ENCODE measurements at regions not wholly inside any gene's neighbourhood (a gene's known extent, or its start where the extent isn't known, plus 50 kb on each side); places are given as distances from the start of the nearest gene placed in this dataset.

DNA sequence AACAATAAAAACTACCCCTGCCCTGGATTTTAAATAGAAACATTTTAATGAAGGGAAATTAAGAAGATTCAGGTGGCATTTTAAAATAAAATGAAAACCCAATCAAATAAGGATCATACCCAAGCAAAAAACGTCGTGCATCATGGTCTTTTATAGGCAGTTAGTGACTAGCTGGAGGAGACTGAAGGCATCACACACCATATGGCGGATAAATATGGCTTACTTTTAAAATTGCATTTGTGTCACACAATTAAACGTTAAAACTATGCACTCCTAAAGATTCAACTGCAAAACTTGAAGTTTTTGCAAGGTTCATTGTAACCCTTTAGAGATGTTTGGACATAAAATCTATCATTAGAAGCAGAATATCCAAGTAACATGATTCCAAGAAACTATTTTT, 200.1 kb upstream of the NRG3 start:
- WGBS, 2 donors: 74 to 76% methylated on average over 4 of the region's 4 CpGs
- no peak overlapping the region for H3K4me3 ChIP-seq (ENCODE audit: low read depth, poor library complexity, severe bottlenecking)
- intact Hi-C loops (cut with DNase I; ENCODE audit: low total_unique reads): no loop called here
- DNase-seq (ENCODE audit: low spot score in 2 of 2): no peak
- TF ChIP-seq, protein P1, sequence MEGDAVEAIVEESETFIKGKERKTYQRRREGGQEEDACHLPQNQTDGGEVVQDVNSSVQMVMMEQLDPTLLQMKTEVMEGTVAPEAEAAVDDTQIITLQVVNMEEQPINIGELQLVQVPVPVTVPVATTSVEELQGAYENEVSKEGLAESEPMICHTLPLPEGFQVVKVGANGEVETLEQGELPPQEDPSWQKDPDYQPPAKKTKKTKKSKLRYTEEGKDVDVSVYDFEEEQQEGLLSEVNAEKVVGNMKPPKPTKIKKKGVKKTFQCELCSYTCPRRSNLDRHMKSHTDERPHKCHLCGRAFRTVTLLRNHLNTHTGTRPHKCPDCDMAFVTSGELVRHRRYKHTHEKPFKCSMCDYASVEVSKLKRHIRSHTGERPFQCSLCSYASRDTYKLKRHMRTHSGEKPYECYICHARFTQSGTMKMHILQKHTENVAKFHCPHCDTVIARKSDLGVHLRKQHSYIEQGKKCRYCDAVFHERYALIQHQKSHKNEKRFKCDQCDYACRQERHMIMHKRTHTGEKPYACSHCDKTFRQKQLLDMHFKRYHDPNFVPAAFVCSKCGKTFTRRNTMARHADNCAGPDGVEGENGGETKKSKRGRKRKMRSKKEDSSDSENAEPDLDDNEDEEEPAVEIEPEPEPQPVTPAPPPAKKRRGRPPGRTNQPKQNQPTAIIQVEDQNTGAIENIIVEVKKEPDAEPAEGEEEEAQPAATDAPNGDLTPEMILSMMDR (IDR thresholded peaks at IDR 0.05): no peak
- no peak for TF ChIP-seq POLR2A (IDR thresholded peaks at IDR 0.05)

DNA sequence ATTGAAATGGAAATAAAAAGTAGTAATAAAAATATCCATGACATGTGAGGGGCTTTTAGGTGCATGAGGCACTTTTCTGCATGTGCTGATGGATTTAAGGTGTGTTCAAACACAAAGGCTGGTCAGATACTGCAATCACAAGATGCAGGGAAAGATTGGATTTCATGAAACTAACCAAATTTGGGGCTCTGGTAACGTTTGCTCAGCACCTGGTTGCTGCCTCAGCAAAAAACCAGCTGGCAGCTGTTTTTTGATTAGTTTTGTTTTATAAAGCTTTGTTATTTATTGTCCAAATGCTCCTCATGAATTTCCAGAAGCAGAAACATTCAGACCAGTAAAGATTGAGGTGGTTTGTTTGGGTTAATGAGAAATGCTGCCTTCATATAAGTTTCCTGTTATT, 195.7 kb upstream of the NRG3 start:
- WGBS, 2 donors: 8 to 21% methylated on average over 1 of the region's 1 CpG
- H3K4me3 ChIP-seq (ENCODE audit: low read depth, poor library complexity, severe bottlenecking): no peak overlapping the region
- no peak for DNase-seq (ENCODE audit: low spot score in 2 of 2)
- intact Hi-C loops (cut with DNase I; ENCODE audit: low total_unique reads): no loop called here
- no peak for TF ChIP-seq POLR2A (IDR thresholded peaks at IDR 0.05)
- TF ChIP-seq, protein P1 (IDR thresholded peaks at IDR 0.05): no peak

DNA sequence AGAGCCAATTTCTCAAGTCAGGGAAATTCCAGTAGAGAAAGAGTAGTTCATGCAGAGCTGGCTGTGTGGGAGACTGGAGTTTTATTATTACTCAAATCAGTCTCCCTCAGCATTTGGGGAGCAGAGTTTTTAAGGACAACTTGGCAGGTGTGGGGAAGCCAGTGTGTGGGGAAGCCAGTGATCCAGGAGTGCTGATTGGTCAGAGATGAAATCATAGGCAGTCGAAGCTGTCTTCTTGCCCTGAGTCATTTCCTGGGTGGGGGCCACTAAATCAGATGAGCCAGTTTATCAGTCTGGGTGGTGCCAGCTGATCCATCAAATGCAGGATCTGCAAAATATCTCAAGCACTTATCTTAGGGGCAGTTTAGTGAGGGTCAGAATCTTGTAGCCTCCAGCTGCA, 194.6 kb upstream of the NRG3 start:
- intact Hi-C loops (cut with DNase I; ENCODE audit: low total_unique reads): no loop called here
- 21 to 44% methylated on average over 1 of the region's 1 CpG for WGBS, 2 donors
- TF ChIP-seq POLR2A (IDR thresholded peaks at IDR 0.05): no peak
- TF ChIP-seq, protein P1 (IDR thresholded peaks at IDR 0.05): no peak
- H3K4me3 ChIP-seq (ENCODE audit: low read depth, poor library complexity, severe bottlenecking): no peak overlapping the region
- no peak for DNase-seq (ENCODE audit: low spot score in 2 of 2)

DNA sequence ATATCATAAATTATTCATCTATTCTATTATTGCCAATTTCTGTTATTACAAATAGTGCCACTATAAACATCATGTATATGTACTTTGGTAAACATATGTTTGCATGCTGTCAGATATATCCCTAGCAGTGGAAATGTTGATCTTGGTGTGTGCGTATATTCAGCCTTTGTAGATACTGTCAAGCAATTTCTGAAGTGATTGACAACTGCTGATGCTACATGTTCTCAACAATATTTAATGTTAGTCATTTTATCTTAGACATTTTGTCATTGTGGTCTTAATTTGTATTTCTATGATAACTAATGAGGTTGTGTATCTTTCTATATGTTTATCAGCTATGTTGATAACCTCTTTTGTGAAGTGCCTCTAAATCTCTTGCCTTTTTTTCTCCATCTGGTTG, 186.5 kb upstream of the NRG3 start:
- no peak for DNase-seq (ENCODE audit: low spot score in 2 of 2)
- 94% methylated on average over 1 of the region's 1 CpG for WGBS, 2 donors
- TF ChIP-seq, protein P1 (IDR thresholded peaks at IDR 0.05): no peak
- TF ChIP-seq POLR2A (IDR thresholded peaks at IDR 0.05): no peak
- intact Hi-C loops (cut with DNase I; ENCODE audit: low total_unique reads): no loop called here
- H3K4me3 ChIP-seq (ENCODE audit: low read depth, poor library complexity, severe bottlenecking): no peak overlapping the region

DNA sequence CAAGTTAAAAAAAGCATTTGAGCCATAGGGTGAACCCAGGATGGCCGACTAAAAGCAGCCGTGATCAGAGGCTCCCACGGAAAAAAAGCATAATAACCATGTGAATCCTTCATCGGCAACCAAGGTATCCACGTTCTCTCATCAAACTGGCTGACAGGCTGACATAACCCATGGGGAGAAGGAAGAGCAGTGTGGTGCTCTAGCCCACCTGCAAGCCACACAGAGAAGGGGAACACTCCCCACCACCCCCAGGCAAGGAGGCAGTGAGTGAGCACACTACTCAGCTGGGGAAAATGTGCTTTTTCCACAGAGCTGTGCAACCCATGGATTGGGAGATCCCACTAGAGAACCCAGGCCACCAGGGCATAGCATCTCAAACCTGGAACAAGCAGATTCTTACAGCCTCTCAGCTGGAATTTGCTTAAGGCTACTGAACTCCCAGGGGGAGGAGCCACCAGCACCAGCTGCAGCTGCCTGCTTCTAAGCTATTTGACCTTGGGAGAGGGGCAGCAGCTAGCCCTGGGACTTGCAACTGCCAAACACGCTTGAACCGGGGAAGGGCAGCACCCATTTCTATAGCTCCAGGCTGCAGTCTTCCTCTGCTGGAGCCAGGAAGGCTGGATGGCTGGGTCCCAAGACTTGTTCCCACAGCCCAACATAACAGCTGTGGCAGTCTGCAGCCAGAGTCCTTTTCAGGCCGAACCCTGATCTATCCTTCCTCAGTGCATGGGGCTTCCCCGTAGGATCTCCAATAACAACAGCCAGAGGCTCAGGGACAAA, 178.2 kb upstream of the NRG3 start:
- intact Hi-C loops (cut with DNase I; ENCODE audit: low total_unique reads): no loop called here
- no peak overlapping the region for H3K4me3 ChIP-seq (ENCODE audit: low read depth, poor library complexity, severe bottlenecking)
- TF ChIP-seq, protein P1 (IDR thresholded peaks at IDR 0.05): no peak
- no peak for TF ChIP-seq POLR2A (IDR thresholded peaks at IDR 0.05)
- DNase-seq (ENCODE audit: low spot score in 2 of 2): no peak
- WGBS, 2 donors: 44 to 65% methylated on average over 9 of the region's 9 CpGs

DNA sequence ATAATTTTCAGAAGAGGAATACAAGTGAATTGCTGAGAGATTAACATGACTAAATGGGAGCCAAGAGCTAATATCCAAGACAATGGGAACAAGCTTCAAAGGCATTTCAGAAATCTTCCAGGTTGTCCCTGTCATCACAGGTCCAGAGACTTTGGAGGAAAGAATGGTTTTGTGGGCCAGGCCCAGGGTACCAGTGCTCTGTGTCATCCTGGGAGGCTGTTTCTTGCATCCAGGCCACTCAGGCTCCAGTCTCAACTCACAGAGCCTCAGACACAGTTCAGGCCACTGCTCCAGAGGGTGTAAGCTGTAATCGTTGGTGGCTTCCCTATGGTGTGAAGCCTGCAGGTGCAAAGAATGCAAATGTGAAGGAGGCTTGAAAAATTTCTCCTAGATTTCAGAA, 170.4 kb upstream of the NRG3 start:
- intact Hi-C loops (cut with DNase I; ENCODE audit: low total_unique reads): no loop called here
- TF ChIP-seq, protein P1 (IDR thresholded peaks at IDR 0.05): no peak
- no peak for TF ChIP-seq POLR2A (IDR thresholded peaks at IDR 0.05)
- H3K4me3 ChIP-seq (ENCODE audit: low read depth, poor library complexity, severe bottlenecking): no peak overlapping the region
- 40 to 60% methylated on average over 1 of the region's 1 CpG for WGBS, 2 donors
- no peak for DNase-seq (ENCODE audit: low spot score in 2 of 2)

All from lower leg skin (tissue), 4 donors.